ENCODE measurements at regions not wholly inside any gene's neighbourhood (a gene's known extent, or its start where the extent isn't known, plus 50 kb on each side); places are given as distances from the start of the nearest gene placed in this dataset.

DNA sequence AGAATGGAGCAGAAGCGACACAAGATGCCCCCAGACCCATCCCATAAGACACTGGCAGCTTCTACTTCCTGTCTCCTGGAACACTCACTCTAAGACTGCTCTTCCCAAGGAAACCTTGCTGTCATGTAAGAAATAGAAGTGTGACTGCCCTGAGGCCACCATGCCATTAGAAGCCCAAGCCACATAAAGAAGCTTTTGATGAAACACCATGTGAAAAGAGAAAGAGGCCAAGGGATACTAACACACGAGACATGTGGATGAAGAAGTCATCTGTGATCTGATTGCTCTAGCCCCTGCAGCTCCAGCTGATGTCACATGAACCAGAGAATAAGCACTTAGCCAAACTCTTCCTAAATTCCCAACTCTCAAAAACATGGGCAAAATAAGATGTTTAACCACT is 117.9 kb upstream of the PCSK2 start:
- TF ChIP-seq, protein P1, sequence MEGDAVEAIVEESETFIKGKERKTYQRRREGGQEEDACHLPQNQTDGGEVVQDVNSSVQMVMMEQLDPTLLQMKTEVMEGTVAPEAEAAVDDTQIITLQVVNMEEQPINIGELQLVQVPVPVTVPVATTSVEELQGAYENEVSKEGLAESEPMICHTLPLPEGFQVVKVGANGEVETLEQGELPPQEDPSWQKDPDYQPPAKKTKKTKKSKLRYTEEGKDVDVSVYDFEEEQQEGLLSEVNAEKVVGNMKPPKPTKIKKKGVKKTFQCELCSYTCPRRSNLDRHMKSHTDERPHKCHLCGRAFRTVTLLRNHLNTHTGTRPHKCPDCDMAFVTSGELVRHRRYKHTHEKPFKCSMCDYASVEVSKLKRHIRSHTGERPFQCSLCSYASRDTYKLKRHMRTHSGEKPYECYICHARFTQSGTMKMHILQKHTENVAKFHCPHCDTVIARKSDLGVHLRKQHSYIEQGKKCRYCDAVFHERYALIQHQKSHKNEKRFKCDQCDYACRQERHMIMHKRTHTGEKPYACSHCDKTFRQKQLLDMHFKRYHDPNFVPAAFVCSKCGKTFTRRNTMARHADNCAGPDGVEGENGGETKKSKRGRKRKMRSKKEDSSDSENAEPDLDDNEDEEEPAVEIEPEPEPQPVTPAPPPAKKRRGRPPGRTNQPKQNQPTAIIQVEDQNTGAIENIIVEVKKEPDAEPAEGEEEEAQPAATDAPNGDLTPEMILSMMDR (IDR thresholded peaks at IDR 0.05; ENCODE audit: insufficient read depth, low read depth, low read length) = no peak
- TF ChIP-seq EZH2 (IDR thresholded peaks at IDR 0.05; ENCODE audit: insufficient read depth, low read length) = no peak
